ENCODE measurements at regions not wholly inside any gene's neighbourhood (a gene's known extent, or its start where the extent isn't known, plus 50 kb on each side); places are given as distances from the start of the nearest gene placed in this dataset.
"Not testable (repeated sequence)": the region's sequence is repeated elsewhere in the genome, so short reads cannot be mapped to it uniquely, and the experiment has no call there.

DNA sequence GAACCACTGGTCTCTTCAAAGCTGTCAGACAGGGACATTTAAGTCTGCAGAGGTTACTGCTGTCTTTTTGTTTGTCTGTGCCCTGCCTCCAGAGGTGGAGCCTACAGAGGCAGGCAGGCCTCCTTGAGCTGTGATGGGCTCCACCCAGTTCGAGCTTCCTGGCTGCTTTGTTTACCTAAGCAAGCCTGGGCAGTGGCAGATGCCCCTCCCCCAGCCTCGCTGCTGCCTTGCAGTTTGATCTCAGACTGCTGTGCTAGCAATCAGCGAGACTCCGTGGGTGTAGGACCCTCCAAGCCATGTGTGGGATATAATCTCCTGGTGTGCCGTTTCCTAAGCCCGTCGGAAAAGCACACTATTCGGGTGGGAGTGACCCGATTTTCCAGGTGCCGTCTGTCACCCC, 1243.2 kb upstream of the CRIM1 start:
- TF ChIP-seq, protein P1, sequence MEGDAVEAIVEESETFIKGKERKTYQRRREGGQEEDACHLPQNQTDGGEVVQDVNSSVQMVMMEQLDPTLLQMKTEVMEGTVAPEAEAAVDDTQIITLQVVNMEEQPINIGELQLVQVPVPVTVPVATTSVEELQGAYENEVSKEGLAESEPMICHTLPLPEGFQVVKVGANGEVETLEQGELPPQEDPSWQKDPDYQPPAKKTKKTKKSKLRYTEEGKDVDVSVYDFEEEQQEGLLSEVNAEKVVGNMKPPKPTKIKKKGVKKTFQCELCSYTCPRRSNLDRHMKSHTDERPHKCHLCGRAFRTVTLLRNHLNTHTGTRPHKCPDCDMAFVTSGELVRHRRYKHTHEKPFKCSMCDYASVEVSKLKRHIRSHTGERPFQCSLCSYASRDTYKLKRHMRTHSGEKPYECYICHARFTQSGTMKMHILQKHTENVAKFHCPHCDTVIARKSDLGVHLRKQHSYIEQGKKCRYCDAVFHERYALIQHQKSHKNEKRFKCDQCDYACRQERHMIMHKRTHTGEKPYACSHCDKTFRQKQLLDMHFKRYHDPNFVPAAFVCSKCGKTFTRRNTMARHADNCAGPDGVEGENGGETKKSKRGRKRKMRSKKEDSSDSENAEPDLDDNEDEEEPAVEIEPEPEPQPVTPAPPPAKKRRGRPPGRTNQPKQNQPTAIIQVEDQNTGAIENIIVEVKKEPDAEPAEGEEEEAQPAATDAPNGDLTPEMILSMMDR (conservative IDR thresholded peaks at IDR 0.05; ENCODE audit: low read length): not testable (repeated sequence)
- TF ChIP-seq EZH2phosphoT487 (IDR thresholded peaks at IDR 0.05; ENCODE audit: borderline replicate concordance, low read depth, low read length): not testable (repeated sequence)

Data from OCI-LY7 (cell line).